ENCODE measurements at regions not wholly inside any gene's neighbourhood (a gene's known extent, or its start where the extent isn't known, plus 50 kb on each side); places are given as distances from the start of the nearest gene placed in this dataset.

- no peak overlapping the region for H3K27ac ChIP-seq
- in situ Hi-C loops (cut with HindIII; ENCODE audit: low pct_ligation_motif_present, low sequenced_read_pairs): no loop called here
- H3K4me3 ChIP-seq (ENCODE audit: low read depth, low read length): no peak overlapping the region
- no peaks in the 10 kb centered on the region for H3K36me3 ChIP-seq (replicated peaks)
- DNase-seq: no peak
- no peak for TF ChIP-seq CTCF (IDR thresholded peaks at IDR 0.05; ENCODE audit: low read depth, low read length, missing control alignments)
- H3K27me3 ChIP-seq (replicated peaks): no peaks in the 10 kb centered on the region
Measured at GRCh38 chr21:34305605-34306604, 57.9 kb upstream of the KCNE2 start.

GRCh38 chr21:34307991-34308532 lies 55.7 kb upstream of the KCNE2 start:
- DNase-seq: no peak
- in situ Hi-C loops (cut with HindIII; ENCODE audit: low pct_ligation_motif_present, low sequenced_read_pairs): no loop called here
- H3K36me3 ChIP-seq (replicated peaks): no peaks in the 10 kb centered on the region
- TF ChIP-seq CTCF (IDR thresholded peaks at IDR 0.05; ENCODE audit: low read depth, low read length, missing control alignments): no peak
- H3K4me3 ChIP-seq (ENCODE audit: low read depth, low read length): no peak overlapping the region
- H3K27me3 ChIP-seq (replicated peaks): no peaks in the 10 kb centered on the region
- H3K27ac ChIP-seq: no peak overlapping the region

GRCh38 chr21:34311561-34312330 lies 52.1 kb upstream of the KCNE2 start:
- Histone ChIP-seq H3K36me3 (replicated peaks) (no peaks in the 10 kb centered on the region), H3K4me3 (ENCODE audit: low read depth, low read length) (no peak overlapping the region), H3K27ac (no peak overlapping the region), H3K27me3 (replicated peaks) (no peaks in the 10 kb centered on the region)
- no peak for DNase-seq
- in situ Hi-C loops (cut with HindIII; ENCODE audit: low pct_ligation_motif_present, low sequenced_read_pairs): no loop called here
- TF ChIP-seq CTCF (IDR thresholded peaks at IDR 0.05; ENCODE audit: low read depth, low read length, missing control alignments): no peak

- Histone ChIP-seq H3K4me3 (ENCODE audit: low read depth, low read length) (no peak overlapping the region), H3K27me3 (replicated peaks) (no peaks in the 10 kb centered on the region), H3K27ac (no peak overlapping the region), H3K36me3 (replicated peaks) (no peaks in the 10 kb centered on the region)
- no peak for DNase-seq
- TF ChIP-seq CTCF (IDR thresholded peaks at IDR 0.05; ENCODE audit: low read depth, low read length, missing control alignments): no peak
- in situ Hi-C loops (cut with HindIII; ENCODE audit: low pct_ligation_motif_present, low sequenced_read_pairs): no loop called here
Measured at GRCh38 chr21:34313116-34313515, 50.7 kb upstream of the KCNE2 start.

Data from brain microvascular endothelial cell (primary cell).